ENCODE measurements at regions not wholly inside any gene's neighbourhood (a gene's known extent, or its start where the extent isn't known, plus 50 kb on each side); places are given as distances from the start of the nearest gene placed in this dataset.

DNA sequence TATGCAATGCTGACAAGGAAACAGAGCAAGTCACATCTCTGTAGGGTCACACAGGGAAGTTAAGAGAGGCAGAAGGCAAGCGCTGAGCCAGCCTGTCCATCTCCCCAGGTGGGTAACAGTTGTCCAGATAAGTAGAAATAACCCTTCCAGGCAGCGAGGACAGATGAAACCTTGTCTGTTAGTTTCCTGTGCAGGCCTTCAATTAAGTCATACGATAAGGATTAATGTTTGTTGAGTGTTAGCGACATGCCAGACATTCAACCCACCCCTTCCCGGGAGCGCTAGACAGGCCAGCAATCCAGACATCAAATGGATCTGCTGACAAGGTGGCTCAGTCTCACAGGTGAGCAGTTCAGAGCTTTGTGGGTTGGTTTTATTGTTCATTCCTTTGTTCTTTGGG is 221.5 kb upstream of the FMN2 start:
- Histone ChIP-seq H3K79me2 (ENCODE audit: control insufficient read depth, insufficient read depth, low read length) (no peaks in the 10 kb centered on the region), H3K9me3 (ENCODE audit: control insufficient read depth, low read depth, low read length) (no peaks in the 10 kb centered on the region), H3K9me1 (ENCODE audit: control insufficient read depth, extremely low read depth, insufficient read depth, low read length) (no peaks in the 10 kb centered on the region), H2AFZ (ENCODE audit: control insufficient read depth, low read length) (no peak overlapping the region), H3K4me2 (ENCODE audit: control insufficient read depth, extremely low read depth, insufficient read depth, low read depth, low read length) (no peak overlapping the region), H3K9ac (ENCODE audit: control insufficient read depth, extremely low read depth, insufficient read depth, low read length) (no peak overlapping the region), H4K20me1 (ENCODE audit: control insufficient read depth, extremely low read depth, insufficient read depth, low read length) (no peaks in the 10 kb centered on the region), H3K27ac (ENCODE audit: control insufficient read depth, insufficient read depth, low read length) (no peak overlapping the region), H3K27me3 (ENCODE audit: control insufficient read depth, extremely low read depth, insufficient read depth, low read length) (no peaks in the 10 kb centered on the region), H3K4me3 (ENCODE audit: control insufficient read depth in 2 of 3, extremely low read depth in 1 of 3, insufficient read depth in 2 of 3, low read depth in 1 of 3, low read length in 3 of 3) (no peak overlapping the region), H3K4me1 (ENCODE audit: control insufficient read depth, extremely low read depth, insufficient read depth, low read length) (no peaks in the 10 kb centered on the region), H3K36me3 (ENCODE audit: control insufficient read depth in 2 of 2, extremely low read depth in 1 of 2, insufficient read depth in 2 of 2, low read length in 2 of 2) (no peaks in the 10 kb centered on the region)
- no peak for FAIRE-seq
- DNase-seq (ENCODE audit: low read depth, low spot score) = no peak
- dilution Hi-C loops (cut with MboI; ENCODE audit: extremely low pct_ligation_motif_present, low sequenced_read_pairs) = no loop called here
- TF ChIP-seq, protein P1, sequence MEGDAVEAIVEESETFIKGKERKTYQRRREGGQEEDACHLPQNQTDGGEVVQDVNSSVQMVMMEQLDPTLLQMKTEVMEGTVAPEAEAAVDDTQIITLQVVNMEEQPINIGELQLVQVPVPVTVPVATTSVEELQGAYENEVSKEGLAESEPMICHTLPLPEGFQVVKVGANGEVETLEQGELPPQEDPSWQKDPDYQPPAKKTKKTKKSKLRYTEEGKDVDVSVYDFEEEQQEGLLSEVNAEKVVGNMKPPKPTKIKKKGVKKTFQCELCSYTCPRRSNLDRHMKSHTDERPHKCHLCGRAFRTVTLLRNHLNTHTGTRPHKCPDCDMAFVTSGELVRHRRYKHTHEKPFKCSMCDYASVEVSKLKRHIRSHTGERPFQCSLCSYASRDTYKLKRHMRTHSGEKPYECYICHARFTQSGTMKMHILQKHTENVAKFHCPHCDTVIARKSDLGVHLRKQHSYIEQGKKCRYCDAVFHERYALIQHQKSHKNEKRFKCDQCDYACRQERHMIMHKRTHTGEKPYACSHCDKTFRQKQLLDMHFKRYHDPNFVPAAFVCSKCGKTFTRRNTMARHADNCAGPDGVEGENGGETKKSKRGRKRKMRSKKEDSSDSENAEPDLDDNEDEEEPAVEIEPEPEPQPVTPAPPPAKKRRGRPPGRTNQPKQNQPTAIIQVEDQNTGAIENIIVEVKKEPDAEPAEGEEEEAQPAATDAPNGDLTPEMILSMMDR (optimal IDR thresholded peaks at IDR 0.05 in 1 of 3, IDR thresholded peaks at IDR 0.05 in 1 of 3, conservative IDR thresholded peaks at IDR 0.05 in 1 of 3; ENCODE audit: extremely low read depth in 1 of 3, insufficient read depth in 2 of 3, low read length in 3 of 3) = no peak
- TF ChIP-seq EZH2 (IDR thresholded peaks at IDR 0.05; ENCODE audit: low read length) = no peak

DNA sequence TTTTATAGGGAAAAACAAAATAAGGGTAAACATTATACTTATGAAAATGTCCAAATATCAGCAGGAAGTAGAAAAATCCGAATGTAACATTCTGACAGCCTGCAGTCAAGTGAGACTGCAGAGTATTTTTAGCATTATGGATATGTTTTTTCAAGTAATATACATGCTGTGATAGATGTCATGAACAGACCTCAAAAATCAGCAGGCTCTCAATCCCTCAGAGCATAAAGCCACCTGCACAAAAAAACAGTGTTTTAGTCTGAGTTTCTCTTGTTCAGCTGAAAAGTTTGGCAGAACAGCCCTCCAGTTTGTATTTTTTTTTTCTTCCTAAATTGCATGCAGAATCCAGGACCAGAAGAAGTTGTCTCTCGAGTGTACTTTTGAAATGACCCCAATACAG is 219.1 kb upstream of the FMN2 start:
- Histone ChIP-seq H3K27ac (ENCODE audit: control insufficient read depth, insufficient read depth, low read length) (no peak overlapping the region), H3K79me2 (ENCODE audit: control insufficient read depth, insufficient read depth, low read length) (no peaks in the 10 kb centered on the region), H3K4me3 (ENCODE audit: control insufficient read depth in 2 of 3, extremely low read depth in 1 of 3, insufficient read depth in 2 of 3, low read depth in 1 of 3, low read length in 3 of 3) (no peak overlapping the region), H4K20me1 (ENCODE audit: control insufficient read depth, extremely low read depth, insufficient read depth, low read length) (no peaks in the 10 kb centered on the region), H3K9me3 (ENCODE audit: control insufficient read depth, low read depth, low read length) (no peaks in the 10 kb centered on the region), H2AFZ (ENCODE audit: control insufficient read depth, low read length) (no peak overlapping the region), H3K9ac (ENCODE audit: control insufficient read depth, extremely low read depth, insufficient read depth, low read length) (no peak overlapping the region), H3K27me3 (ENCODE audit: control insufficient read depth, extremely low read depth, insufficient read depth, low read length) (no peaks in the 10 kb centered on the region), H3K4me2 (ENCODE audit: control insufficient read depth, extremely low read depth, insufficient read depth, low read depth, low read length) (no peak overlapping the region), H3K4me1 (ENCODE audit: control insufficient read depth, extremely low read depth, insufficient read depth, low read length) (no peaks in the 10 kb centered on the region), H3K36me3 (ENCODE audit: control insufficient read depth in 2 of 2, extremely low read depth in 1 of 2, insufficient read depth in 2 of 2, low read length in 2 of 2) (no peaks in the 10 kb centered on the region), H3K9me1 (ENCODE audit: control insufficient read depth, extremely low read depth, insufficient read depth, low read length) (no peaks in the 10 kb centered on the region)
- FAIRE-seq = no peak
- no peak for DNase-seq (ENCODE audit: low read depth, low spot score)
- dilution Hi-C loops (cut with MboI; ENCODE audit: extremely low pct_ligation_motif_present, low sequenced_read_pairs) = no loop called here
- no peak for TF ChIP-seq EZH2 (IDR thresholded peaks at IDR 0.05; ENCODE audit: low read length)
- TF ChIP-seq, protein P1 (optimal IDR thresholded peaks at IDR 0.05 in 1 of 3, IDR thresholded peaks at IDR 0.05 in 1 of 3, conservative IDR thresholded peaks at IDR 0.05 in 1 of 3; ENCODE audit: extremely low read depth in 1 of 3, insufficient read depth in 2 of 3, low read length in 3 of 3) = no peak

All from keratinocyte (primary cell).